Stimulated activated CD4-positive, alpha-beta T cell treated with anti-CD3 and anti-CD28 coated beads, TNF-alpha, amount 100 ng/mL, for 1 hour (primary cell): ENCODE measurements at regions not wholly inside any gene's neighbourhood (a gene's known extent, or its start where the extent isn't known, plus 50 kb on each side); places are given as distances from the start of the nearest gene placed in this dataset.

Source experiments
- DNase-seq, 3 donors: peaks; one replicate each; pipeline ENCODE4 v3.0.0-alpha.2; 2020; ENCODE audit warnings: low read depth in 3 of 3, low spot score in 1 of 3

- no peak for DNase-seq
These were observed 827.2 kb downstream of the MAT2B start for GRCh38 chr5:164332349-164333196.

GRCh38 chr5:164335837-164336236 lies 830.4 kb downstream of the MAT2B start:
- DNase-seq: no peak

- no peak for DNase-seq
These were observed 830.9 kb downstream of the MAT2B start for GRCh38 chr5:164336276-164336675.

- no peak for DNase-seq
These were observed 831.5 kb downstream of the MAT2B start for GRCh38 chr5:164336906-164337305.

- no peak for DNase-seq
These were observed 835.7 kb downstream of the MAT2B start for GRCh38 chr5:164341056-164341619.

GRCh38 chr5:164345173-164345849 lies 839.9 kb downstream of the MAT2B start:
- no peak for DNase-seq

GRCh38 chr5:164345853-164346252 lies 840.4 kb downstream of the MAT2B start:
- no peak for DNase-seq

GRCh38 chr5:164346785-164347630 lies 841.6 kb downstream of the MAT2B start:
- DNase-seq: no peak

- DNase-seq: no peak
These were observed 844.8 kb downstream of the MAT2B start for GRCh38 chr5:164350236-164350635.

GRCh38 chr5:164351245-164351834 lies 845.9 kb downstream of the MAT2B start:
- DNase-seq: no peak

- DNase-seq: no peak
These were observed 847.3 kb downstream of the MAT2B start for GRCh38 chr5:164352695-164353094.

GRCh38 chr5:164353155-164353554 lies 847.7 kb downstream of the MAT2B start:
- DNase-seq: no peak

GRCh38 chr5:164354139-164354751 lies 848.8 kb downstream of the MAT2B start:
- DNase-seq: no peak

GRCh38 chr5:164355267-164355830 lies 849.9 kb downstream of the MAT2B start:
- DNase-seq: no peak

- DNase-seq: no peak
These were observed 851.4 kb downstream of the MAT2B start for GRCh38 chr5:164356790-164357189.

GRCh38 chr5:164357395-164358033 lies 852.1 kb downstream of the MAT2B start:
- DNase-seq: no peak

- no peak for DNase-seq
These were observed 853.3 kb downstream of the MAT2B start for GRCh38 chr5:164358531-164359259.

- DNase-seq: no peak
These were observed 854.1 kb downstream of the MAT2B start for GRCh38 chr5:164359260-164360255.
